ENCODE measurements at regions not wholly inside any gene's neighbourhood (a gene's known extent, or its start where the extent isn't known, plus 50 kb on each side); places are given as distances from the start of the nearest gene placed in this dataset.
A peak's percentile ranks its signal among the peaks of the same experiment; 100 is the strongest.

DNA sequence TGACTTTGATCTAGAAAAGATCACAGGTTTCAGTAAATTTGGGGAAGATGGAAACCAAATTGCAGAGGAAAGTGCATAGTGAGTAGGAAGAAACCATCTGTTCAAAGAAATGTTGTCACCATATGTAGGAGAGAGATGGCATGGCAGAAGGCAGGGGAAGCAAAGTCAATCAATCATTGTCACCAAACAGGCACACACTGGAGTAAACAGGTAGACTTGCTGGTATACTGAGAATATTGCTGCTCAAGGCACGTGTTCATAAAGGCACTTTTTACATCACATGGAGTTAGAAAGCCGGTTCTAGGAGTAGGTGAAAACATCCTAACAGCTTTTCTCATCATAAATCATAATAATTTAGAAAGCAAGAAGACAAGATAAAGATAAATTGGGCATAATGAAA lies 550.5 kb upstream of the FAT1 start:
- DNase-seq, result no peak

DNA sequence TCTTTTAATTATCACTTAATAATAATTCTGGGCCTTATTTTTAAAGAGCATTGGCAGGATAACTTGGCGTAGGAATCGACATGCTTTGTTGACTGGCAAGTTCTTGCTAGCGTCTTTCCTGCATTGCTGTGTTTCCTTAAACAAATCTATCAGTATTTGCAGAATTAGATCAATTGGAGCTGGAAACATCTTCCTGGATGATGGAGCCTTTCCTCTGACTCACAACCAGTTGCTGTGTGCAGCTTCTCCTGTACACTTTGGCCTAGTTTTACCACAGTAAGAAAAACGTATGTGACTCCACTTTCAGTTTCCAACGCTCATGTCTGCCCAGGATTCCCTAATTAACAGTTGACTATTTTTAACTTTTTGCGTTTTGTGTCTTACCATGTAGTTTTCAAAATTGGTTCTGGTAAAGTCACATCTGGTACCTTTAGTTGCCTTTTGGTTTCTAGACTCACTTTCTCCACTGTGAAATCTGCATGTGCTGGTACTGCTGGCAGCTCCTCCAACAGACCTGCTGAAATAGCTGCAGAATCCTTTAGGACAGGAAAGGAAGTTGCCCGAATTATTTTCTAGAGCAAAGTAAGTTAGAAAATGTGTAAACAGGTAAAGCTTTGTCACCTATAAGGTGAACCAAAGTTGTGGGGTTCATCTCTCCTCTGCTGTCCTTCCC lies 553.2 kb upstream of the FAT1 start:
- DNase-seq, result no peak

DNA sequence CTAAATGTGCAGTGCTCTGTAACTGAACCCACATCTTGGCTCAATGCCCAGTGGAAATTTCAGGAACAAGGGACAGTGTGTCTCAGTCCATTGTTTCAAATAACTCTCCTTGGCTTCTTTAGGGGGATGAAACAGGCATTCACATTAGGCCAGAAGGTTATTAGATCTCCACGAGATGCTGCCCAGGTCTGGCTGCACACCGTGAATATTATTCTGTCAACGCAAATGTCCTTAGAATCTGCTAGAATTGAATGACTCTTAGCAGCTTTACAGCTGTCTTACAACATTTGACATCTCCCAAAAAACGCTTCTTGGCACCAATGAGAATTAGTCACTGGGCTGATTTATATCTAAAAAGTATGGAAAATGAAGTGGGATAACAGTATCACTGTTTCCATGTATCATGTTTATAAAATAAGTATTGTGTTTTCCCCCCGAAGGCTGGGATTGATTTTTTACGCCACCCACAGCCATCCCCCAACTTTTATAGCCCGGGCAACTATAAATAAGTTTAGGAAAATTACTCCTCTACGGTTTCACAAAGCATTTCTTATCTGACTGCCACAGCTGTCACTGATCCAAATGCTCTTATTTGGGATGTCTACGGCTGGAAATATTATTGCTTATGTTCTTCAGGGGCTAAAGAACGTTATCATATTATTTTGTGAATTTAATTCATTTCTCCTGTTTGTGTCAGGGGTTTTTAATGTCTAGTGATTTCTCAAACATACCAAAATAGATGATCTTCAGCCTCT lies 559.7 kb upstream of the FAT1 start:
- no peak for DNase-seq

GRCh38 chr4:187286525-187286924 lies 562.9 kb upstream of the FAT1 start:
- DNase-seq, result no peak

- DNase-seq, result no peak
Observed at GRCh38 chr4:187289371-187289770, 565.7 kb upstream of the FAT1 start.

DNA sequence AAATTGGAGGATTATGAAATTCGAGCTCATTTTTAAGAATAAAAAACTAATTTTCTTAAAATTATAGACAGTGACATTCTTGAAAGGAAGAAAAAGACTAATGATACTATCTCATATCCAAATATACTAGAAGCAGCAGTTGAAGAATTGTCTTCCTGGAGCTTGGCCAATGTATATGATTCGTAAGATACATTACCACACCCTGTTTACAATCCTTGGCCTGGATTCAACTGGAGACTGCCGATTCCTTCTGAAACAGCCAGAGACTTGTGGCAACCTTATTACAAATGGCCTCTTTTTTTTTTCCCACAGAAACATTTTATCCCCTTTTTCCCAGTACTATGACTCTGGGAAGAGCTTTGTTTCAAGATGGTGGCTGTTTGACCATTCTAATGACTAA lies 571.2 kb upstream of the FAT1 start:
- no peak for DNase-seq

GRCh38 chr4:187301923-187302322 lies 578.3 kb upstream of the FAT1 start:
- no peak for DNase-seq

DNA sequence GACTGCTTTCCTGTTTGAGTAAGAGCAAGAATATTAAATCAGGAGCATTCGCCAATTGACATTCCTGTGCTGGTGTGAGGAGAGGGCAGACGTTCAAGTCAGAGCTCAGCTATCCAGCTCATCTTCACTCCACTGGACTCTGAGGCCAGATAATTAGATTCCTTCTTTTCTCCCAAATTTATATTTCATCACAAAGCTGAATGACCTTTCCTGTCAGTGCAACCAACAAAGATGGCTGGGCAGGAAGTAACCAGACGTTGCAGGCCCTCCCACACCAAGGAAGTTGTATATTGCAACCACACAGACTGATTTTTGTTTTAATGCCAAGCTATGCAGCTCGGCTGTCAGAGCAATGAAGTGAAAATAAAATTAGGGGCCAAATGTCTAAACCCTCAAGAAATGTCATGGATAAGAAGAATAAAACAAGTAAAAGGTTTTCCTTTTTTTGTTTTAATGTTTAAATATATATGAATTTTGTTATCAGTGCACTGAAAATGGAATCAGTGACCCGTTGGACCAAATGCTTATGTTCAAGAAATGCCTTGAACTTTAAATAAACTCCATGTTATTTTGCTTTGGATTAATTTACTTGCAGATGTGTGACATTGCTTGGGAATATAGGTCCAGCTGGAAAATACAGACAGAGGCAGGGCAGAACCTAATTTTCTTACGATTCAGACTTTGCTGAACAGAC lies 578.9 kb upstream of the FAT1 start:
- no peak for DNase-seq

- DNase-seq, result no peak
Observed at GRCh38 chr4:187304133-187304532, 580.5 kb upstream of the FAT1 start.

DNA sequence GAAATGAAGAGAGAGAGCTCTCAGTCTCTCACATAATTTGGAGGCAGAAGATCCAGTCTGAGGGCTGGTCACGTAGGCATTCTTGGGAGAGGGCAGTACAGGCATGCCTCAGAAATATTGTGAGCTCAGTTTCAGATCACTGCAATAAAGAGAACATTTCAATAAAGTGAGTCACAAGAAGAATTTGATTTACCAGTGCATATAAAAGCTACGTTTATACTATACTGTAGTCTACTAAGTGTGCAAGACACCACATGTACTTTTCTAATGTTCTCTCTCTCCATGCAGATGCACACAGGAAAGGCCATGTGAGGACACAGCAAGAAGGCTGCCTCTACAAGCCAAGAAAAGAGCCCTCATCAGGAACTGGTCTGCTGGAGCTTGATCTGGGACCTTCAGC lies 583.5 kb upstream of the FAT1 start:
- no peak for DNase-seq

- DNase-seq, result no peak
Observed at GRCh38 chr4:187309456-187309855, 585.8 kb upstream of the FAT1 start.

DNA sequence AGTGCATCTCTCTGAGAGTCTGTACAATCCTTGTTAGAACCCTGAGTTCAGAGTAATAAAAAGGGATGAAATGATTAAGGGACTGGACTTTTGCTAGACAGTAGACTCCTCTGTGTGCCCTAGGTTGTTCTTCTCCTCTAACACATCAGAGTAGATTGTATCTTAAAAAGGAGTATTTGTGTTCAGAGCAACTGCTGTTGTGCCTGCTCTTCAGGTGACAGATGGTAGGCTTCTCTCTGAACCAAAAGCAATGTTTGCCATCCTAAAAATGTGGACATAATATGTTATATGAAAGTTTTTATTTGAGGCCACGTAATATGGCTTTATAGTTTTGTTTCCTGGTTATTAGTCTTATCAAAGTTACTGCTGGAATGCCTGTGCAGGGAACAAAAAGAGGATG lies 588.6 kb upstream of the FAT1 start:
- no peak for DNase-seq

DNA sequence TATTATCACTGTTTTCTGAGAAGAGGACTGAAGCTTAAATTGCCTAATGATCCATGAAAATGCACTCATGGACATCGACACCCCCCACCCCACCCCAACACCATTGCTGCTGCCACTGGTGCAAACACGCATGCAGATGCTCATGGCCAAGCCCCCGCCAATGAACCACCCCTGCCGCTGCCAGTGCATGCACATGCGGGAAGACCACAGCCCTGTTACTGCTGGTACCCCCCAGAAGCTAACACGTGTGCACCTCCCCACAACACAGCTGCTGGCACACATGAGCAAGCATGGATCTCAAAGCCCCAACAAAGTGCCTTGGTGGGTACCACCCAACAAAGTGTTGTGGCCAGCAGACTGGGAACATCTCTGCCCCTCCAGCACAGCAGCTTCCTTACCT lies 594.1 kb upstream of the FAT1 start:
- no peak for DNase-seq

GRCh38 chr4:187321711-187322110 lies 598.1 kb upstream of the FAT1 start:
- no peak for DNase-seq

DNA sequence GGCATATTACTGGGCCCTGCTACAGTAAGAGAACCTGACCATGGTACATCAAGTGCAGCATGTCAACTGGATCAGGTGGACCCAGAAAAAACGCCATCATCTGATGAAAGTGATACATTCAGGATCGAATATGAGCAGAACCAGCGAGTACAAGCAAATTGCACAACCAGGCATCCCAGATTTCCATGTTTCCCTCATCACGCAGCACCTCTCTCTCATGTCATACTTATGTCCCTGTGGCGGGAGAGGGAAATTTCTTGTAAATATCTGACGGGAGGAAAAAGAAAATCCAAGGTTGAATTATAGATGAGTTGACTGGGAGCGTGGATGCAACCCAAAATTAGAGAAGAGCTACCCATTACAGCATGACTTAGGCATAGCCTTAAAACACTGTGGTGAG lies 608.5 kb upstream of the FAT1 start:
- DNase-seq, result no peak

DNA sequence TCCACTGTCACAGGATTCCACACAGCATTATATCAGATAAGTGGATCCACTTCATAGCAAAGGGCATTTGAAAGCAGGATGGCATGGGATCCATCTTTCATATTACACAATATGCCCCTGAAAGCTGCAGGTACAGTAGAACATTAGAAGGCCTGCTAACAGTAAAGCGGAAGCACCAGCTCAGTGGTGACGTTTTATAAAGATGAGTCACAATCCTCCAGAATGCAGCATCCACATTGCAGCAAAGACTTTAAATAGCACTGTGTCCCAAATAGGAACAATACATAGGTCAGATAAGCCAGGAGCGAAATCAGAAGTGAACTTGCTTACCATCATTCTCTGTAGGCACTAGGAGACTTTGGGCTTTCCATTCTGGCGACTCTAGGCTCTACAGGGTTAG lies 609.5 kb upstream of the FAT1 start:
- DNase-seq, result no peak

GRCh38 chr4:187335339-187335738 lies 611.7 kb upstream of the FAT1 start:
- DNase-seq, result no peak

GRCh38 chr4:187354740-187355139 lies 631.1 kb upstream of the FAT1 start:
- no peak for DNase-seq

GRCh38 chr4:187357045-187357643 lies 633.5 kb upstream of the FAT1 start:
- peak; percentile 89 for DNase-seq

DNA sequence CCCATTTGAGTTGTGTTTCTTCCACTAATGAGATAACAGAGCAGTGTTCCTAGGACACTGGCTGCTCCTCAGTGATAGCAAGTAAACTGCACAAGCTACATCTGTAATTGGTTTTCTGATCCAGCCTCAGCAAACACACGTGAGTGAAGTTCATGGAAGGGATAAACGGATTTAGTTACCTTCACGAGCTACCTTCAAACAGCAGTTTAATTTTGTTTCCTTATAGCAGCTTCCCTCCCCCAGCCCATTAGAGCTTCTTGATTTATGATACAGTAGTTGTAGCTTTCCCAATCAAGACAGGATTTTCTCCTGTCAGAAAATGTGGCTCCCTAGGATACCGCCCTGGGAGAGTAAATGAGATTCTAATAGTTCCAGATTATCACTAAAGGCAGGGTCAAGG lies 634.2 kb upstream of the FAT1 start:
- DNase-seq, result peak; percentile 86

DNA sequence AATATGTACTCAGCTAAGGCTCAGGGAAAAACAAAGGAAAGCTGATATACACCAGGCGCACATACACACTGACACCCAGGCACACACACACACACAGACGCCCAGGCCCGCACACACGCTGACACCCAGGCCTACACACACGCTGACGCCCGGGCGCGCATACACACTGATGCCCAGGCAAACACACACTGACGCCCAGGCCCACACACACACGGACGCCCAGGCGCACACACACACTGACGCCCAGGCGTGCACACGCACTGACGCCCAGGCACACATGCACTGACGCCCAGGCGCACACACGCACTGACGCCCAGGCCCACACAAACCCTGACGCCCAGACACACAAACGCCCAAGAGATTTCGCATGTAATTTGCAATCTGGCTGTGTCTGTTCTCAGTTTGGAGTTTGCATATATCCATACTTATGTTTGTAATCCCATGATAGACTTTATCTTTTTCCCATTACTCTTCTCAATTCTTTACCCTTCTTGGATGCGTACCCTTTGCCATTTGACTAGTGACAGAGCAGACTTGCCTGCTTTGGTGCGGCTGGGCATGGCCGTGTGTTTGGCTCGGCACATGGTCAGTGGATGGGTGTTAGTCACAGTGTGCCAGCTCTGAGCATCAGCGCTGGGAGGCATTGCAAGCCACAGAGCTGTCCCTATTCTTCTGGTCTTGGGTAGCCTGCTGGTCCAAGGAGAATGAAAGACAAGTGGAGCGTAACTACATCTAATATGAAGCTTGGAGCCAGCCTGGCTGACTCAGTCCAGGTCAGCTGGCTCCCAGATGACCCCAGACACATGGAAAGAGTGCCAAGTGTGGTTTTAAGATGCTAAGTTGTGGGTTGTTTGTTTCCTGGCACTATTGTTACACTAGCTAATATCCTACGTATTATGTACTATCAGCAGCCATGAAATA lies 632.4 kb upstream of the ZFP42 start:
- no peak for DNase-seq

DNA sequence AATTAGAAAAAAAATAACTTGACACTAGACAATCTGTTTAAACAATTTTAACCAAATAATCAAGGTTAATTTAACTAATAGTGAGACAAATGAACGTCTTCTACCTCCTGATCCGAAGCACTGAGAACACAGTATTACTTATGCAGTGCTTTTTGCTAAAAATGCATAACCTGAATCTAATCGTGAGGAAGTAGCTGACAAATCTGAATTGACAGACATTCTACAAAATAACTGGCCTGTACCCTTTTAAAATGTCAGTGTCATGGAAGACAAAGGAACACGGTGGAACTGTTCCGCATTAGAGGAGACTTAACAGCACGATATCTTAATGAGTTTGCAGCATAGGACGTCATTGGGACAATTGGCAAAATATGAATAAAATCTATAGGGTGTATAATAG lies 631.2 kb upstream of the ZFP42 start:
- no peak for DNase-seq

DNA sequence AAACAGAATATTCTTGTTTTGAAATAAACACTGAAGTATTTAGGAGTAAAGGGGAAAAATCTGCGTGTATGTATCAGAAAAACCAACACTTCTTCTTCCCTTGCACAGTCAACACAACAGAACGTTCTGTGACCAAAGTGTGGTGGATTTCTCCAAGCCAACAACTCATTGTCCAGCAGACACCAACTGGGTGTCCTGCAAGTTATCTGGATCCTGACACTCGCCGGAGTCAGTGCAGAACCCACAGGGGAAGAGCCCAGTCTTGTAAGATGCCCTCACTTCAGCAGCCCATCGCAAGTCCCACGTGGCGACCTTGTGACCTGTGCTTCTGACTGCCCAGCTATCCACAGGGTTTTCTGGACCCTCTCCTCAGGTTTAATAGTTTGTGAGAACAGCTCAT lies 630.7 kb upstream of the ZFP42 start:
- DNase-seq, result no peak

Data from DMS153 (cell line).